Astrocyte (in vitro differentiated cells and primary cell): ENCODE measurements at regions not wholly inside any gene's neighbourhood (a gene's known extent, or its start where the extent isn't known, plus 50 kb on each side); places are given as distances from the start of the nearest gene placed in this dataset.

Experiments used
- DNase-seq: peaks from one replicate; pipeline ENCODE4 v3.0.0-alpha.2; 2010; ENCODE audit warnings: low read depth
- FAIRE-seq: peaks from 2 replicates; lab custom pipeline; 2011; peaks lifted over from hg19 to GRCh38; lab: Jason Lieb, UNC
- H2AFZ ChIP-seq: 2 replicates; pipeline ENCODE4 v1.6.0; 2012; ENCODE audit warnings: low read depth, low read length, inconsistent platforms
- H3K27ac ChIP-seq: 2 replicates; pipeline ENCODE4 v1.5.1; 2011; ENCODE audit warnings: low read depth, low read length, inconsistent platforms
- H3K27me3 ChIP-seq: 2 replicates; pipeline ENCODE4 v1.6.0; 2011; ENCODE audit warnings: low read length, inconsistent platforms; ENCODE audit not compliant: insufficient read depth
- H3K36me3 ChIP-seq: 2 replicates; pipeline ENCODE4 v1.5.1; 2011; ENCODE audit warnings: low read length, inconsistent platforms; ENCODE audit not compliant: insufficient read depth
- H3K4me1 ChIP-seq: 2 replicates; pipeline ENCODE4 v1.5.1; 2011; ENCODE audit warnings: low read length, inconsistent platforms; ENCODE audit not compliant: insufficient read depth
- H3K4me2 ChIP-seq: 2 replicates; pipeline ENCODE4 v1.6.0; 2012; ENCODE audit warnings: low read length, inconsistent platforms
- H3K4me3 ChIP-seq: 2 replicates; pipeline ENCODE4 v1.5.1; 2011; ENCODE audit warnings: low read depth, mild to moderate bottlenecking, low read length, inconsistent platforms; ENCODE audit not compliant: insufficient read depth
- H3K79me2 ChIP-seq: 2 replicates; pipeline ENCODE4 v1.6.0; 2012; ENCODE audit warnings: mild to moderate bottlenecking, low read length, inconsistent platforms; ENCODE audit not compliant: insufficient read depth
- H3K9ac ChIP-seq: 2 replicates; pipeline ENCODE4 v1.6.0; 2012; ENCODE audit warnings: mild to moderate bottlenecking, low read length, inconsistent platforms
- H3K9me3 ChIP-seq: 2 replicates; pipeline ENCODE4 v1.5.1; 2012; ENCODE audit warnings: low read depth, mild to moderate bottlenecking, low read length, inconsistent platforms; ENCODE audit not compliant: insufficient read depth
- H4K20me1 ChIP-seq: 2 replicates; pipeline ENCODE4 v1.6.0; 2012; ENCODE audit warnings: low read length, inconsistent platforms; ENCODE audit not compliant: insufficient read depth
- H3K27ac Mint-ChIP-seq: one replicate; pipeline ENCODE4 v1.8.0; 2021; ENCODE audit warnings: mild to moderate bottlenecking, mixed read lengths; ENCODE audit not compliant: unreplicated experiment
- H3K27me3 Mint-ChIP-seq: one replicate; pipeline ENCODE4 v1.8.0; 2021; ENCODE audit warnings: low read depth, mixed read lengths; ENCODE audit not compliant: unreplicated experiment
- H3K36me3 Mint-ChIP-seq: one replicate; pipeline ENCODE4 v1.8.0; 2021; ENCODE audit warnings: low read depth, mixed read lengths; ENCODE audit not compliant: unreplicated experiment
- H3K4me1 Mint-ChIP-seq: one replicate; pipeline ENCODE4 v1.8.0; 2021; ENCODE audit warnings: low read depth, mixed read lengths; ENCODE audit not compliant: unreplicated experiment
- H3K4me3 Mint-ChIP-seq: one replicate; pipeline ENCODE4 v1.8.0; 2021; ENCODE audit warnings: mild to moderate bottlenecking, moderate library complexity, mixed read lengths; ENCODE audit not compliant: unreplicated experiment
- H3K9me3 Mint-ChIP-seq: one replicate; pipeline ENCODE4 v1.8.0; 2021; ENCODE audit warnings: mild to moderate bottlenecking, mixed read lengths; ENCODE audit not compliant: unreplicated experiment
- CTCF ChIP-seq: IDR thresholded peaks from 2 replicates; pipeline ENCODE4 v1.5.1; 2011; ENCODE audit warnings: low read depth, mild to moderate bottlenecking, inconsistent platforms, low read length, moderate library complexity; ENCODE audit not compliant: insufficient read depth
- EZH2 ChIP-seq: IDR thresholded peaks from 2 replicates; pipeline ENCODE4 v1.6.1; 2012; ENCODE audit warnings: mild to moderate bottlenecking, low read length, inconsistent platforms; ENCODE audit not compliant: insufficient read depth

DNA sequence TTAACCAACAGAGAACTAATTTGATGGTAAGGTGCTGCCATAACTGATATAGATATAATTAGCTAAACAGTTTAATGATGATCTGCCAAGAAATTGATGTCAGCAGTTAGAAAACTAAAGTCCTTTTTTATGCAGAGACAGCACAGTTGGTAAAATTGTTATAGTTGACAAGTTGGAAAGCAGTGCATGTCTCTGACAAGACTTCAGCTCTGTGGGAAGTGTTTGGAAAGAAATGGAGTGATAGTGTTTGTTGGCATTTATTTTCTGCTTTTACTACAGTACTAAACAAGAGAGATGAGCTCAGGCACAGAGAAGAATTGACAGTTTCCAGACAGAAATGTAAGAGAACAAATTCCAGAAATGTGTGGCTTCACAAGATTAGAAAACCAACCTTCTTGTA is 523.5 kb upstream of the BCHE start:
- Mint-ChIP-seq H3K9me3 (no peaks in the 10 kb centered on the region), H3K27ac (no peak overlapping the region), H3K4me1 (no peaks in the 10 kb centered on the region), H3K27me3 (no peaks in the 10 kb centered on the region), H3K36me3 (no peaks in the 10 kb centered on the region), H3K4me3 (no peak overlapping the region)
- Histone ChIP-seq H3K36me3 (no peaks in the 10 kb centered on the region), H3K4me3 (no peak overlapping the region), H3K4me2 (no peak overlapping the region), H3K4me1 (no peaks in the 10 kb centered on the region), H3K27ac (no peak overlapping the region), H3K79me2 (no peaks in the 10 kb centered on the region), H2AFZ (no peak overlapping the region), H4K20me1 (no peaks in the 10 kb centered on the region), H3K27me3 (no peaks in the 10 kb centered on the region), H3K9me3 (no peaks in the 10 kb centered on the region), H3K9ac (no peak overlapping the region)
- FAIRE-seq (no peak), DNase-seq (no peak)
- no peak for TF ChIP-seq CTCF
- TF ChIP-seq EZH2: no peak

GRCh38 chr3:166351461-166351860 is 514.2 kb upstream of the BCHE start:
- no peak overlapping the region for H3K27ac Mint-ChIP-seq

More at GRCh38 chr3:166351461-166351860, 514.2 kb upstream of the BCHE start:
- H3K27ac ChIP-seq: no peak overlapping the region
- H3K9me3 ChIP-seq: peaks cover 2% of the 10 kb centered on the region
- H2AFZ ChIP-seq: no peak overlapping the region
- H3K9ac ChIP-seq: no peak overlapping the region
- Mint-ChIP-seq H3K4me3 (no peak overlapping the region), H3K27me3 (no peaks in the 10 kb centered on the region), H3K9me3 (peaks cover 3% of the 10 kb centered on the region), H3K4me1 (peaks cover 3% of the 10 kb centered on the region), H3K36me3 (no peaks in the 10 kb centered on the region)
- no peak overlapping the region for H3K4me2 ChIP-seq
- H3K79me2 ChIP-seq: no peaks in the 10 kb centered on the region
- no peaks in the 10 kb centered on the region for H3K36me3 ChIP-seq
- no peak for TF ChIP-seq CTCF
- no peak for TF ChIP-seq EZH2
- FAIRE-seq (no peak), DNase-seq (peak; percentile 36)
- H3K27me3 ChIP-seq: no peaks in the 10 kb centered on the region
- no peaks in the 10 kb centered on the region for H3K4me1 ChIP-seq
- no peaks in the 10 kb centered on the region for H4K20me1 ChIP-seq
- H3K4me3 ChIP-seq: no peak overlapping the region
